Endometrial microvascular endothelial cells (primary cell): ENCODE measurements at regions not wholly inside any gene's neighbourhood (a gene's known extent, or its start where the extent isn't known, plus 50 kb on each side); places are given as distances from the start of the nearest gene placed in this dataset.

Experiments
- in situ Hi-C: cut with HindIII; loops from 2 replicates; pipeline ENCODE4 v1.10.0; 2017; ENCODE audit warnings: low sequenced_read_pairs, low pct_unique_long_range_greater_than_20kb; ENCODE audit errors: inconsistent ontology term

- in situ Hi-C loops, result no loop called here
Measured at GRCh38 chr5:2196416-2196815, 313.7 kb upstream of the IRX4 start.

- in situ Hi-C loops, result no loop called here
Measured at GRCh38 chr5:2194949-2195348, 312.2 kb upstream of the IRX4 start.

- in situ Hi-C loops, result no loop called here
Measured at GRCh38 chr5:2194236-2194555, 311.5 kb upstream of the IRX4 start.

- in situ Hi-C loops, result no loop called here
Measured at GRCh38 chr5:2193542-2194235, 311.0 kb upstream of the IRX4 start.

- in situ Hi-C loops, result no loop called here
Measured at GRCh38 chr5:2193142-2193541, 310.4 kb upstream of the IRX4 start.

GRCh38 chr5:2192496-2192895 lies 309.8 kb upstream of the IRX4 start:
- in situ Hi-C loops, result no loop called here

GRCh38 chr5:2191972-2192371 lies 309.2 kb upstream of the IRX4 start:
- in situ Hi-C loops, result no loop called here

GRCh38 chr5:2190549-2190948 lies 307.8 kb upstream of the IRX4 start:
- in situ Hi-C loops, result no loop called here

- in situ Hi-C loops, result no loop called here
Measured at GRCh38 chr5:2188661-2189060, 305.9 kb upstream of the IRX4 start.

GRCh38 chr5:2188137-2188536 lies 305.4 kb upstream of the IRX4 start:
- in situ Hi-C loops, result no loop called here

- in situ Hi-C loops, result no loop called here
Measured at GRCh38 chr5:2187687-2188086, 305.0 kb upstream of the IRX4 start.

- in situ Hi-C loops, result no loop called here
Measured at GRCh38 chr5:2187156-2187555, 304.4 kb upstream of the IRX4 start.

- in situ Hi-C loops, result no loop called here
Measured at GRCh38 chr5:2186472-2187015, 303.8 kb upstream of the IRX4 start.

GRCh38 chr5:2185646-2186471 lies 303.1 kb upstream of the IRX4 start:
- in situ Hi-C loops, result no loop called here

GRCh38 chr5:2184563-2185540 lies 302.1 kb upstream of the IRX4 start:
- in situ Hi-C loops, result no loop called here

GRCh38 chr5:2184026-2184366 lies 301.3 kb upstream of the IRX4 start:
- in situ Hi-C loops, result no loop called here

GRCh38 chr5:2183154-2184025 lies 300.7 kb upstream of the IRX4 start:
- in situ Hi-C loops, result no loop called here

GRCh38 chr5:2182020-2182419 lies 299.3 kb upstream of the IRX4 start:
- in situ Hi-C loops, result no loop called here
